Lower leg skin (tissue), 3 donors: ENCODE measurements at regions not wholly inside any gene's neighbourhood (a gene's known extent, or its start where the extent isn't known, plus 50 kb on each side); places are given as distances from the start of the nearest gene placed in this dataset.

Experiments used
- CTCF ChIP-seq, 3 donors: fragments of 450-650 bp; IDR thresholded peaks; one replicate each; pipeline ENCODE4 v1.5.1; 2016; ENCODE audit warnings: antibody characterized with exemption in 3 of 3, mild to moderate bottlenecking in 3 of 3, moderate library complexity in 2 of 3
- POLR2A ChIP-seq, 2 donors: fragments of 450-650 bp; IDR thresholded peaks; one replicate each; pipeline ENCODE4 v1.6.1; 2016 to 2017; ENCODE audit warnings: antibody characterized with exemption in 2 of 2, mild to moderate bottlenecking in 1 of 2, moderate library complexity in 1 of 2

DNA sequence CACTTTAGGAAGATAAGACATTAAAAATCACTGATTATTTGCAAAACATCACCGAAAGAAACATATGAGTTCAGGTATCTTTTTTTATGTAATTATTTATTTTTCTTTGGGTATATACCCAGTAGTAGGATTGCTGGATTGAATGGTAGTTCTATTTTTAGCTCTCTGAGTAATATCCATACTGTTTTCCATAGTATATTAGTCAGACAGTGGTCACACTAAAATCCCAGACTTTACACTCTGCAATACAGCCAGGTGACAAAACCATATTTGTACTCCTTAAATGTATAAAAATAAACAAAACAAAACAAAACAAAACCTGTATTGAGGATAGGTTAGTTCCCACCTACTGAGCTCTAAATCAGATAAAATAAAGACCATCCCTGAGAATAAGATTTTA is 1024.3 kb upstream of the EYS start:
- no peak for TF ChIP-seq CTCF (IDR thresholded peaks at IDR 0.05)
- TF ChIP-seq POLR2A (IDR thresholded peaks at IDR 0.05): no peak
